HEK293T (cell line): ENCODE measurements at regions not wholly inside any gene's neighbourhood (a gene's known extent, or its start where the extent isn't known, plus 50 kb on each side); places are given as distances from the start of the nearest gene placed in this dataset.

Experiments used
- ARNT ChIP-seq: fragments of 450-650 bp; IDR thresholded peaks from 2 replicates; pipeline ENCODE4 v1.6.1; 2017; ENCODE audit warnings: mild to moderate bottlenecking
- BHLHE40 ChIP-seq: fragments of 450-650 bp; IDR thresholded peaks from 2 replicates; pipeline ENCODE4 v1.6.1; 2016; ENCODE audit warnings: mild to moderate bottlenecking, moderate library complexity, borderline replicate concordance
- ELF4 ChIP-seq: fragments of 450-650 bp; IDR thresholded peaks from 2 replicates; pipeline ENCODE4 v1.6.1; 2017; ENCODE audit warnings: antibody characterized with exemption
- FOXA1 ChIP-seq: fragments of 450-650 bp; IDR thresholded peaks from 2 replicates; pipeline ENCODE4 v1.6.1; 2016; ENCODE audit warnings: mild to moderate bottlenecking
- FOXK2 ChIP-seq: fragments of 450-650 bp; IDR thresholded peaks from 2 replicates; pipeline ENCODE4 v1.6.1; 2016; ENCODE audit warnings: mild to moderate bottlenecking
- FOXM1 ChIP-seq: fragments of 450-650 bp; IDR thresholded peaks from 2 replicates; pipeline ENCODE4 v1.6.1; 2017; ENCODE audit warnings: mild to moderate bottlenecking, borderline replicate concordance
- HDGF ChIP-seq: fragments of 450-650 bp; IDR thresholded peaks from 2 replicates; pipeline ENCODE4 v1.6.1; 2017; ENCODE audit warnings: antibody characterized with exemption, borderline replicate concordance
- LEF1 ChIP-seq: fragments of 450-650 bp; IDR thresholded peaks from 2 replicates; pipeline ENCODE4 v1.6.1; 2017; ENCODE audit warnings: mild to moderate bottlenecking, borderline replicate concordance
- NFRKB ChIP-seq: fragments of 450-650 bp; IDR thresholded peaks from 2 replicates; pipeline ENCODE4 v1.6.1; 2016; ENCODE audit warnings: mild to moderate bottlenecking, moderate library complexity
- SP1 ChIP-seq: fragments of 450-650 bp; IDR thresholded peaks from 2 replicates; pipeline ENCODE4 v1.6.1; 2017
- SUZ12 ChIP-seq: fragments of 450-650 bp; IDR thresholded peaks from 2 replicates; pipeline ENCODE4 v1.6.1; 2016; ENCODE audit warnings: mild to moderate bottlenecking
- TARDBP ChIP-seq: fragments of 450-650 bp; IDR thresholded peaks from 2 replicates; pipeline ENCODE4 v1.6.1; 2016
- ZNF384 ChIP-seq: fragments of 450-650 bp; IDR thresholded peaks from 2 replicates; pipeline ENCODE4 v1.6.1; 2016
- TF ChIP-seq, protein P1 (sequence below): fragments of 450-650 bp; IDR thresholded peaks from 2 replicates; pipeline ENCODE4 v1.6.1; 2016

DNA sequence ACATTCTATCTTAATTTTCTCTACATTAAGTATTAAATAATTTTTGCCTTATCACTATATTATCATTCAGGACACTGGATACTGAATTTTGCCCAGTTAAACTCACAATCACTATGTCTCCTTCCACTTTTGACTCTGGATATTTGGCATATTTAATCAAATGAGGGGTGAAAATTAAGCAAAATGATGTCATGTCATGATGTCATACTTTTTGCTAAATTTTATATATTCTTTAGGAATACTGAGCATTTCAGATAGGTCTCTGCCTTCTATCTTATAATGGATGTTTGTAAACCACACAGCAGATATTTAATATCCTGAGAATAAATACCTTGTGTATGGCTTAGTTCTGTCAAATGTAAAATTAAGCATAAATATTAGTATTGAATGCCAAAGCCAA, 79.5 kb upstream of the HIVEP3 start:
- no peak for TF ChIP-seq HDGF
- no peak for TF ChIP-seq ARNT
- no peak for TF ChIP-seq FOXA1
- no peak for TF ChIP-seq BHLHE40
- TF ChIP-seq FOXK2 = no peak
- no peak for TF ChIP-seq SUZ12
- TF ChIP-seq SP1 = no peak
- TF ChIP-seq ELF4 = no peak
- no peak for TF ChIP-seq LEF1
- TF ChIP-seq FOXM1 = no peak
- TF ChIP-seq TARDBP = no peak
- TF ChIP-seq NFRKB = no peak
- TF ChIP-seq, protein P1, sequence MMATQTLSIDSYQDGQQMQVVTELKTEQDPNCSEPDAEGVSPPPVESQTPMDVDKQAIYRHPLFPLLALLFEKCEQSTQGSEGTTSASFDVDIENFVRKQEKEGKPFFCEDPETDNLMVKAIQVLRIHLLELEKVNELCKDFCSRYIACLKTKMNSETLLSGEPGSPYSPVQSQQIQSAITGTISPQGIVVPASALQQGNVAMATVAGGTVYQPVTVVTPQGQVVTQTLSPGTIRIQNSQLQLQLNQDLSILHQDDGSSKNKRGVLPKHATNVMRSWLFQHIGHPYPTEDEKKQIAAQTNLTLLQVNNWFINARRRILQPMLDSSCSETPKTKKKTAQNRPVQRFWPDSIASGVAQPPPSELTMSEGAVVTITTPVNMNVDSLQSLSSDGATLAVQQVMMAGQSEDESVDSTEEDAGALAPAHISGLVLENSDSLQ = no peak
- TF ChIP-seq ZNF384 = no peak
